ENCODE measurements at regions not wholly inside any gene's neighbourhood (a gene's known extent, or its start where the extent isn't known, plus 50 kb on each side); places are given as distances from the start of the nearest gene placed in this dataset.

DNA sequence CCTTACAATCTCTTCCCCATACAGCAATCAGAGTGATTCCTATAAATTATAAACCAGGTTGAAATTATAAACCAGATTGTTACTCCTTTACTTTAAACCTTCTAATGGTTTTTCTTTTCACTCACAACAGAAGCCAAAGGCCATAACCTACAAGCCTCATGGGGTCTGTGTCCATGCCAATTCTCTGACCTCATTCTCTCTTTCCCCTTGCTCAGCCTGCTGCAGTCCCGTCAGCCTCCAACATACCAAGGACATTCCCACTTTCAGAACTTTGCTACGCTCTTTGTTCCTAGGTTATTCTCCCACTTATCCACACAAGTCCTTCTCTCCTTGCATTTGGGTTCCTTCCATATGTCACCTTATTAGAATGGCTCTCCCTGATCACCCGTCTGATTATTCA lies 277.9 kb upstream of the TCF21 start:
- H3K4me3 ChIP-seq (ENCODE audit: low read depth, low read length) = no peak overlapping the region
- TF ChIP-seq, protein P1, sequence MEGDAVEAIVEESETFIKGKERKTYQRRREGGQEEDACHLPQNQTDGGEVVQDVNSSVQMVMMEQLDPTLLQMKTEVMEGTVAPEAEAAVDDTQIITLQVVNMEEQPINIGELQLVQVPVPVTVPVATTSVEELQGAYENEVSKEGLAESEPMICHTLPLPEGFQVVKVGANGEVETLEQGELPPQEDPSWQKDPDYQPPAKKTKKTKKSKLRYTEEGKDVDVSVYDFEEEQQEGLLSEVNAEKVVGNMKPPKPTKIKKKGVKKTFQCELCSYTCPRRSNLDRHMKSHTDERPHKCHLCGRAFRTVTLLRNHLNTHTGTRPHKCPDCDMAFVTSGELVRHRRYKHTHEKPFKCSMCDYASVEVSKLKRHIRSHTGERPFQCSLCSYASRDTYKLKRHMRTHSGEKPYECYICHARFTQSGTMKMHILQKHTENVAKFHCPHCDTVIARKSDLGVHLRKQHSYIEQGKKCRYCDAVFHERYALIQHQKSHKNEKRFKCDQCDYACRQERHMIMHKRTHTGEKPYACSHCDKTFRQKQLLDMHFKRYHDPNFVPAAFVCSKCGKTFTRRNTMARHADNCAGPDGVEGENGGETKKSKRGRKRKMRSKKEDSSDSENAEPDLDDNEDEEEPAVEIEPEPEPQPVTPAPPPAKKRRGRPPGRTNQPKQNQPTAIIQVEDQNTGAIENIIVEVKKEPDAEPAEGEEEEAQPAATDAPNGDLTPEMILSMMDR (IDR thresholded peaks at IDR 0.05; ENCODE audit: low read depth, low read length, missing control alignments) = no peak
- DNase-seq (ENCODE audit: low read depth) = no peak

DNA sequence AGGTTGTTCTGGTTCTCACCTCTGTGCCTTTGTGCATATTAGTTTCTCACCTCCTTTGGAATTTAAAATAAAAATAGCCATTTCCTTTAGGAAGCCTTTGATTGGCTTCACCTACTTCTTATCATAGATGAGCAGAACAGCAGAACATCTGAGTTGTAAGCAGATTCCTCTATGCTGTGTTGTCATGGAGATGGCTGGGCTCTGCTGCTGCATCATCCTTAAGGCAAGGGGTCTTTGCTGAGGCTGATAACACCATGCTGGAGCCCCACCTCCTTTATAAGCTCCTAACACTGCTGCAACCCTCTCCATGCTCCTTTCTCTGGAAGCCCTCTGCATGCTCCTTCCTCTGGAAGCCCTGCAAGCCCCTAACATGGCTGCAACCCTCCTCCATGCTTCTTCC lies 276.5 kb upstream of the TCF21 start:
- TF ChIP-seq, protein P1 (IDR thresholded peaks at IDR 0.05; ENCODE audit: low read depth, low read length, missing control alignments) = no peak
- no peak for DNase-seq (ENCODE audit: low read depth)
- H3K4me3 ChIP-seq (ENCODE audit: low read depth, low read length) = no peak overlapping the region

DNA sequence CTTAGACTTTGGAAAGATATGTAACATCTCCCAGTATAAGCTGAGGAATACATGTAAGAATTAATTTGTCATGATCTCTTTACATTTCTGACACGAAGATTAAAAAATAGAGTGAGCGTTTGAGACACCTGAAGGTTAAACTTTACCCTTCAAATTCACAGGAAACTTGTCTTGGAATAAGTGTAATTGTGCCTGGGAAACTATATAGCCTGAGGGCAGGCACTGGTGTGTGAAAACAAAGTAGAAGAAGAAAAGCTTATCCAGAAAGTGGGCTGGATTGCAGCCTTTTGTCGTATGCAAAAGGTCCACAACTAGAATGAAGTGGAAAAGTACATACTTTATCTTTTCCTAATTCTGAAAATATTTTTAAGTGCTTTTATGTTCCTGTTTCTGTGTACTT lies 275.7 kb upstream of the TCF21 start:
- TF ChIP-seq, protein P1 (IDR thresholded peaks at IDR 0.05; ENCODE audit: low read depth, low read length, missing control alignments) = no peak
- H3K4me3 ChIP-seq (ENCODE audit: low read depth, low read length) = no peak overlapping the region
- no peak for DNase-seq (ENCODE audit: low read depth)

DNA sequence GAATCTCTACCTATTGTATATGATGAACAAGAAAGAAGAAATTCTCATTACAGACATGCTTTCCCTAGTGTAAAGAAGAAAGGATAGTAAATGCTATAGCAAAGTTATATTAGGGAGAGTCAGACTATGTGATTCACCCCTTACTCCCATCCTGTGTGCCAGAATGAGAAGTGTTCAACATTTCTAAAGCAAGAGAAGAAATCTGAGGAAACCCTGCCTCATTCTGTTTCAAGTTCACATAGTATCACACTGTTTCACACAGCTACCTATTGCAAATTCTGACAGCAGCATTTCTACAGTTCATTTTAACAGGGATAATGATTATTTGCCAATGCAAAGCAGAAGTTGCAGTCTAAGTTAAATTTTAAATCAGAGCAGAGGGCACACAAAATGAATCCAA lies 267.2 kb upstream of the TCF21 start:
- DNase-seq (ENCODE audit: low read depth) = no peak
- TF ChIP-seq, protein P1 (IDR thresholded peaks at IDR 0.05; ENCODE audit: low read depth, low read length, missing control alignments) = no peak
- no peak overlapping the region for H3K4me3 ChIP-seq (ENCODE audit: low read depth, low read length)

DNA sequence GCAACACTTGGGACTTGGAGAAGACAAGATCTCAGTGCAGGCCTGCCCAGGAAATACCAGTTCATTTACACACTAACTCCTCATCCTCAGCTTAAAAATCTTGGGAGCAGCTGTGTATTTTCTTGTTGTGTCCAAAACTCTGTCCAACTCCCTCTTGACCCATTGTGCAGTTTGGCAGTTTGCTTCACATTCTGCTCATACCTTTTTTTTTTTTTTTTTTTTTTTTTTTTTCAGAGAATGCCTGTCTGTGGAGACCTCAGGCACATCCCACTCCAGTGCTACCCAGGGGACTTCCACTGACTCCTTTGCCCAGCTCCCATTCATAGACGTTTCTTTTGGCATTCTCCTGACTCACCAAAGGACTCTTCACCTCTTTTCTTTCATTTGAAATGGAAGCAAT lies 265.8 kb upstream of the TCF21 start:
- TF ChIP-seq, protein P1 (IDR thresholded peaks at IDR 0.05; ENCODE audit: low read depth, low read length, missing control alignments) = no peak
- no peak for DNase-seq (ENCODE audit: low read depth)

DNA sequence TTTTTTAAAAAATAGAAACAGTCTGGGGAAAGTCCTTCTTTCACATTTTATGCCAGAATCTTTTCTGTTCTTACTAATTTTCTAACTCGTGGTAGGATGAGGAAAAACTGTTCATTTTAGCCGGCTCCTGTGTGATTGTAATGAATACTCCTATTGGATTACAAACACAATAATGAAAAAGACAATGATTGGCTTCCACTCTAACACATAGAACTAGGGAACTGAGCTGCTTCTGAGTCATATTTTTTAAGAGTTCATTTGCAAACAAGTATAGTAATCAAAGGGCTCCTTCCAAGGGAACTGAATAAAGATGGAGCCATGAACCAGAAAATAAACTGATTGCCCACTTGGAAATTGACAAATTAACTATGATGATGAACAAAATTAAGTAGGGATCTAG lies 265.3 kb upstream of the TCF21 start:
- no peak for DNase-seq (ENCODE audit: low read depth)
- TF ChIP-seq, protein P1 (IDR thresholded peaks at IDR 0.05; ENCODE audit: low read depth, low read length, missing control alignments) = no peak

More for the DNA sequence above, 265.8 kb upstream of the TCF21 start:
- no peak overlapping the region for H3K4me3 ChIP-seq (ENCODE audit: low read depth, low read length)

DNA sequence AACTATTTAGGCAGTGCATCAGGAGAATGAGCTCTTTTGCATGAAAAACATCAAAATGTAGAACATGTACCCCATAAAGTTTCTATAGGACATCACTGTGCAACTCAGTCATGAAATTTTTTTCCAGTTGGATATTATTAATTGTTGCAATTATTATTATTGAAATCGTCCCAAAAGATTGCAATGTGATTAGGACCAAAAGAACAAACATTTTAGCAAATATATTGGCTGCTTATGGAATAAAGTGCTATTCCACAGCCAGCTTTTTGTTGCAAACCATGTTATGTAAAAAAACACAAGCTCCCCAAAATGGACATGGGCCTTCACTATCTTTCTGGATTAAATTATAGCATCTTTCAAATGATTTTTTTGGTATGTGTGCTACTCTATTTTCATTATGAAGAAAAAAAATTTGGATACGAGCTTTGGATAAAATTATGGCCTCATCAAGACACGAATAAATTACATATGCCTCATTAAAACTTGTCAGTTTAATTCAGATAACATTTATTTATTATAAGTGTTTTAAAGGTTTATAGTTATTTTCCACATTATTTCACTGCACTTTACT lies 262.7 kb upstream of the TCF21 start:
- no peak overlapping the region for H3K4me3 ChIP-seq (ENCODE audit: low read depth, low read length)
- TF ChIP-seq, protein P1 (IDR thresholded peaks at IDR 0.05; ENCODE audit: low read depth, low read length, missing control alignments) = no peak
- DNase-seq (ENCODE audit: low read depth) = no peak

More for the DNA sequence above, 265.3 kb upstream of the TCF21 start:
- H3K4me3 ChIP-seq (ENCODE audit: low read depth, low read length) = no peak overlapping the region

Measured in GM12864 (cell line).